ENCODE measurements at regions not wholly inside any gene's neighbourhood (a gene's known extent, or its start where the extent isn't known, plus 50 kb on each side); places are given as distances from the start of the nearest gene placed in this dataset.

GRCh38 chr10:36391405-36391804, 734.0 kb upstream of the ANKRD30A start:
- TF ChIP-seq CTCF (IDR thresholded peaks at IDR 0.05): no peak
- TF ChIP-seq POLR2A (IDR thresholded peaks at IDR 0.05): no peak
